ENCODE measurements at regions not wholly inside any gene's neighbourhood (a gene's known extent, or its start where the extent isn't known, plus 50 kb on each side); places are given as distances from the start of the nearest gene placed in this dataset.
"Not testable (repeated sequence)": the region's sequence is repeated elsewhere in the genome, so short reads cannot be mapped to it uniquely, and the experiment has no call there.

DNA sequence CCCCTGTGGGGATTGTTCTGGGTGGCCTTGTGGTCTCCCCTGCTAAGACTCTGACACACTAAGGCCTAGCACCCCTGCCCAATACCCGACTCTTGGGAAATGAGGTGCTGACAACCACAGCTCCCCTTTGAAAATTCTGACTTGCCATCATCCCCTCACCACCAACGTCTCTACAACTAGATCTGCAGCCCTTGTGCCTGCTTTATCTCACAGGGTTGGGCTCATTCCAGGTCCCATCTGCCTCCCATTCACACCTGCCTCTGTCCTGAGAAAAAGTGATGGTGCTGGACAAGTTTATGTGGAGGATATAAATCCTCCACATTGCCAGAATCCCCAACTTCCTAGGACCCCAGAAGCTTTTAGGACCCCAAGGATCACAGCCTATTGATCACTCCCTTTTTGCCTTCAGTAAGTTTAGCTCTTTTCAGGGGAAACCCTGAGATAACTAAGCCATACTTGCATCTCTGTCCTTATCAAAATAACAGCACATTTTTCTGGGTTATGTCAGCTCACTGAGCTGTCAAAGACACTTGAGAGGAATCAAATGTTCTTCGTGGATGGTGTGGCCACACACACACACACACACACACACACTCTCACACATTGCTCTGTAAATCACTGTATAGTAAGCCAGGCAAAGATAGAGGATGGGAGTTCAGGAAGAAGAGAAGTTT lies 136.8 kb upstream of the CES5A start:
- DNase-seq: no peak

DNA sequence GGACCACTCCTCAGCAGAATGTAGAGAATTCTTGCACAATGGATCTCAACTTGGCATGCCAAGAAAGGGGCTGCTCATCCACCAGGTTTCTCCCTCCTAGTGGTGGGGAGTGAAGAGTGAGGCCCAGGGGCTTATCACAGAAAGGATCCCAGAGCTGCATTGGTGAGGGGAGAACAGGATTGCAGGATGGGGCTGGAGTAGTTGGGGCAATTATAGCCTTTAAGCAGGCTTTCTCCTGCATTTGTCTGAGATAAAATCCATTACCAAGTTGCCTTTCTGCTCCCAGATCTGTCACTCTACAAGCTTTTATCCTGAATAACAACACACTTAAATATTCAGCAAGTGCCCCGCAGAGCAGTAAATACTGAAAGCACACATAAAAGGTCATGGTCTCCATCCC lies 130.8 kb upstream of the CES5A start:
- no peak for DNase-seq

DNA sequence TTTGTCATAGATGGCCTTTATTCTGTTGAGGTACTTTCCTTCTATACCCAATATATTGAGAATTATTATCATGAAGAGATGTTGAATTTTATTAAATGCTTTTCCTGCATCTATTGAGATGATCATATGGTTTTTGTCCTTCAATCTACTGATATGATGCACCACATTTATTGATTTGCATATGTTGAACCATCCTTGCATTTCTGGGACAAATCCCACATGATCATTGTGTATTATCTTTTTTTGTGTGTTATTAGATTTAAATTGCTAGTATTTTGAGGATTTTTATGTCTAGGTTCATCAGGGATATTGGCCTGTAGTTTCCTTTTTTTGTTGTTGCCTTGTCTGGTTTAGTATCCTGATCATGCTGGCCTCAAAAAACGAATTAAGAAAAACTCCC lies 124.5 kb upstream of the CES5A start:
- DNase-seq: no peak

DNA sequence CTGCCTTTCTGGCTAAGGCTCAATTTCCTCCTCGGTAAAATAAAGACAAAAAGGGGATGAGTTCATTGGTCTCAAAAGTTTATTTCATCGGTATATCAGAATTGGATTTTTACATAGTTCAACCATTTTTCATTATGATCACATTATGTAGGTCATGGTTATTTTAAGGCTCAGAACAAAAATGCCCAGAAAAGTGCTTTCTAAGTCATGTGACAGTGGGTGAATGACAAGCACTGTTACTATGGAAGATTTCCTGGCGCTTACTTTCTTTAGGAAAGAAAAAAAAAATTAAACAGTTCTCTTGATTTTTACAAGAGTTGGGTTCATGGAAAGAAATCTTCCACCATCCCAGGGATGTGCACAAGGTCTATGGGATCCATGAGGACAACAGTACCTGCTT lies 117.9 kb upstream of the CES5A start:
- DNase-seq: no peak

DNA sequence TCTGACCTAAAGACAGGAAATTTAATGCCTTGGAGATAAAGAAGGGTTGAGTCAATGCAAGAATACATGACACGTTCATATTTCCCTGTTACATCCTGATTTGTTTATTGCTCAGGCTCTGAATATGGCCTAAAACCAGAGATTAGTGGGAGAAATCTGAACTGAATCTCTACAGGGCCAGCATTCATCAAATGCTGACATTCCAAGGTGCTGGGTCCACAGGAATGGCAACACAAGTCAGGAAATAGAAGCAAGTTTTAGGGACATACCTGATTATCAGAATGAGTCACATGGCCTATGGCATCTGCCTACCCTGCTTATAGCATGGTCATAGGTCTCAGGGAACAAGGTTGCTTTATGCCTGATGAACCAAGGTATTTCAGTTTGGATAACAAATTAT lies 117.4 kb upstream of the CES5A start:
- no peak for DNase-seq

DNA sequence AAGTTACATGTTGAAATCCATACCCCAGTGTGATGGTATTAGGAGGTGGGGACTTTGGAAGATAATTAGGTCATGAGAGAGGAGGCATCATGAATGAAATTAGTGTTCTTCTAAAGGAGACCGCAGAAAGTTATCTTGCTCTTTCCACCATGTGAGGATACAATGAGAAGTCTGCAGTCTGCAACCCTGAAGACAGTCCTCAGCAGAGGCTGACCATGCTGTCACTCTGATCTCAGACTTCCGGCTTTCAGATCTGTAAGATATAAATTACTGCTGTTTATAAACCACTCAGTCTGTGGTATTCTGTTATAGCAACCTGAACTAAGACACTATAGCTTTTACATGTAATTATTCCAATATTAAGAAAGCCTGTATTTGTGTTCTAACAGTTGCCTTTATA lies 116.7 kb upstream of the CES5A start:
- DNase-seq: no peak

DNA sequence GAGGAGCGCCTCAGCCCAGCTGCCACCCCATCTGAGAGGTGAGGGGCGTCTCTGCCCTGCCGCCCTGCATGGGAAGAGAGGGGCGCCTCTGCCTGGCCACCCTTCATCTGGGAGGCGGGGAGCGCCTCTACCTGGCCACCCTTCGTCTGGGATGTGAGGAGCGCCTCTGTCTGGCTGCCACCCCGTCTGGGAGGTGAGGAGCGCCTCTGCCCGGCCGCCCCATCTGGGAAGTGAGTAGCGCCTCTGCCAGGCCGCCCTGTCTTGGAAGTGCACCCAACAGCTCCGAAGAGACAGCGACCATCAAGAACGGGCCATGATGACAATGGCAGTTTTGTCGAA lies 114.4 kb upstream of the CES5A start:
- DNase-seq: no peak

DNA sequence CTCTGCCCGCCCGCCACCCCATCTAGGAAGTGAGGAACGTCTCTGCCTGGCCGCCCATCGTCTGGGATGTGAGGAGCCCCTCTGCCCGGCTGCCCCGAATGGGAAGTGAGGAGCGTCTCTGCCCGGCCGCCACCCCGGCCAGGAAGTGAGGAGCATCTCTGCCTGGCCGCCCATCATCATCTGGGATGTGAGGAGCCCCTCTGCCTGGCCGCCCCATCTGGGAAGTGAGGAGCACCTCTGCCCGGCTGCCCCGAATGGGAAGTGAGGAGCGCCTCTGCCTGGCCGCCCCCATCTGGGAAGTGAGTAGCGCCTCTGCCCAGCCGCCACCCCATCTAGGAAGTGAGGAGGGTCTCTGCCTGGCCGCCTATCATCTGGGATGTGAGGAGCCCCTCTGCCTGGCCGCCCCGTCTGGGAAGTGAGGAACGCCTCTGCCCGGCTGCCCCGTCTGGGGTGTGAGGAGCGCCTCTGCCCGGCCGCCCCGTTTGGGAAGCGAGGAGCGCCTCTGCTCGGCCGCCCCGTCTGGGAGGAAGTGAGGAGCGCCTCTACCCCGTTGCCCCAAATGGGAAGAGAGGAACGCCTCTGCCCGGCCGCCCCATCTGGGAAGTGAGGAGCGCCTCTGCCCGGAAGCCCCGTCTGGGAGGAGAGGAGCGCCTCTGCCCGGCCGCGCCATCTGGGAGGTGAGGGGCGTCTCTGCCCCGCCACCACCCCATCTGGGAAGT lies 113.8 kb upstream of the CES5A start:
- not testable (repeated sequence) for DNase-seq

DNA sequence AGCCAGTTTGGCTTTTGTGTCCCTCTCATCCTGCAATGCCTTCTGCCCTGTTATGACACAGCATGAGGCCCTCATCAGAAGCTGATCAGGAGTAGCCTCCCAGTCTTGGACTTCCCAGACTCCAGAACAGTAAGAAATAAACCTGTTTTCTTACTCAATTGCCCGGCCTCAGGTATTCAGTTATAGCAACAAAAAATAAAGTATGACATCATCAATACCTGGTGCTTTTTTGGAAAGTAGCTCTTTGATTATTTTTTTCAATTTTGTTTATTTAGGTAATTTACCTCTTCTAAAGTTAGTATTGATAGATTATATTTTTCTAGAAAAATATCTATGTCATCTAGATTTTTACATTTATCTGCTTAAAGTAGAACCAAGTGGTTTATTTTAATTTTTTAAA lies 112.8 kb upstream of the CES5A start:
- no peak for DNase-seq

DNA sequence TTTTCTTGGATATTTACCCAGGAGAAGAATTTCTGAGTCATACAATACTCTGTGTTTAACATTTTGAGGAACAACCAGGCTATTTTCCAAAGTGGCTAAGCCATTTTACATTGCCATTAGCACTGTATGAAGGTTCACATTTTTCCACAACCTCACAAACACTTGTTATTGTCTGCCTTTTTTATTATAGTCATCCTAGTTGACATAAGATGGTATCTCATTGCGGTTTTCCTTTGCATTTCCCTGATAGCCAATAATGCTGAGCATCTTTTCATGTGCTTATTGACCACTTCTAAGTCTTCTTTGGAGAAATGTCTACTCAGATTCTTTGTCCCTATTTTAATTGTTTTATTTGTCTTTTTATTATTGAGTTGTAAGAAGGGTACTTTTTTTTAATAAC lies 107.4 kb upstream of the CES5A start:
- DNase-seq: no peak

DNA sequence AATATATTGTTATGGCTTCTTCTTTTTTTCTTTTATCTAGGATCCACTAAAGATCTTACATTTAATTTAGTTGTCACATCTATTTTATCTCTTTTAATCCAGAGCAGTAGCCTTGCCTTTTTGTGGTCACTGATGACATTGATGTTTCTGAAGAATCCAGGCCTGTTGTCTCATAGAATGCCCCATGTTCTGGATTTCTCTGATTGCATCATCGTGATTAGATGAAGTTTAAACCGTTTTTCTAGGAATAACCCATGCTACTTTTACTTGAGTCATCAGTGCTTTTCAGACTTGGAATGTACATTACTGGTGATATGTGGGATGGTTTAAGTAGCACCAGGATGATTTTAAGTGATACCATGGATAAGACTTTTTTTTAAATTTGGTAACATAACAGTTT lies 106.4 kb upstream of the CES5A start:
- no peak for DNase-seq

DNA sequence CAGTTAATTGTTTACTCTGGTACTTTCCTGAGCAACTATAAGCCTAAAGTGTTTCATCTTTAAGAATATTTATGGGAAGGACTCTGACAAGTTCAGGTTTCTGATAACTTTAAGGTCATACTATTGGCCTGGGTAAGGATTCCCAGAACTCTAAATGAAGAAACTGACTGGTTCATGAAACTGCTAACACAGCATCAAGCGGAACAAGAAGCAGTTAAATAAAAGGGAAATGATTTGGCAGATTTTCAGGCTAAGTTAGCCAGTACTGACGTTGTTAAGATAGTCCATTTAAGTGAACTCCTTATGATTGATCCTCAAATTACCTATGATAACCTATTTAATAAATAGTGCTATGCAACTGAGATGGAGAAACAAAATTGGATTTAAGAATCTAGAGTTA lies 101.6 kb upstream of the CES5A start:
- DNase-seq: no peak

DNA sequence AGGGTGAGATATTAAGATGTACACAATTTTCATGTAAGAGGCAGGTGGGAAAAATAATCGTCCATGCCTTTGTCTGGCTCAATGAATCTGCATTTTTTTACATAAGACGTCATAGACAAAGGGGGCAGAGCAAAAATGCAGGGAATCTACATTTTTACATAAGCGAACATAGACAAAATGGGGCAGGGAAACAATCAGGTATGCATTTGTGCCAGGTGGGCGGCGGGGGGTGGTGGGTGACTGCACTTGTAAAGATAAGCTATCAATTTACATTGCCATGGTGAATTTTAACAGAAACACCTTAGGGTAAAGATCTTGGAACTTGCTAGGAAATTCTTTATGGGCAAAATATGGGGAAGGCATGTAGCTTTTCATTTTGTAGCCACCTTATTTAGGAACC lies 96.3 kb upstream of the CES5A start:
- DNase-seq: no peak

DNA sequence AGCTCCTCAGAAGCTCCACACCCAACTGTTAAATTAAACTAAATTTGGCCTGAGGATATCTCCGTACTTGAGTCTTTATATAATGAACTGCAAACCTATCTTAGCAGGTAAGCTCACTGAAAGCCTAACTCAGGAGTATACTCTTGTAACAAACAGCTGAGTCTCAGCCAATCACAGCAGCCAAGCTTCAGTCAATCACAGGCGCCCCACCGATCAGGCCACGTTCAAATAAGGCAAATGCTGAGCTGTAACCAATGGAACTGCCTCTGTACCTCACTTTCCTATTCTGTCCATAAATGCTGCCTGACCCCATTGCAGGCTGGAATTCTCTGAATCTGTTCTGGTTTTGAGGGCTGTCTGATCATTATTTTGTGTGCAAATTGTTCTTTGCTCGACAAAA lies 93.0 kb upstream of the CES5A start:
- no peak for DNase-seq

DNA sequence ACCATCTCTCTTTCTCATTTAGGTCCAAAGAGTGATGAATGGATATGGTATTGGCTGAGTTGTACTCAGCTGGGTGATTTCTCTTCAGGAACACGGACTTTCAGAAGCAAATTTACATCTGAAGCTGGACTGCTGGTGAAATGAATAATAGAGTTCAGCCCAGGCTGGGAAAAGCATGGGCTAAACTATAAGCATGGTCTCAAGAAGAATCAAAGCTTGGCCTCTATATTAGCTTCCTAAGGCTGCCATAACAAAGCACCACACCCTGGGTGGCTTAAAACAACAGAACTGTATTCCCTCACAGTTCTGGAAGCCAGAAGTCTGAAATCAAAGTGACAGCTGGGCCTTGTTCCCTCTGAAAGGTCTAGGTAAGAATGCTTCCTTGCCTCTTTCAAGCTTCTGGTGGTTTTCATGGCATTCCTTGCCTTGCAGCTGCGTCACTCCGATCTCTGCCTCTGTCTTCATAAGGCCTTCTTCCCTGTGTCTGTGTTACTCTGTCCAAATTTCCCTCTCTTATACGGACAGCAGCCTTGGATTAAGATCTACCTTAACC lies 89.8 kb upstream of the CES5A start:
- DNase-seq: no peak

DNA sequence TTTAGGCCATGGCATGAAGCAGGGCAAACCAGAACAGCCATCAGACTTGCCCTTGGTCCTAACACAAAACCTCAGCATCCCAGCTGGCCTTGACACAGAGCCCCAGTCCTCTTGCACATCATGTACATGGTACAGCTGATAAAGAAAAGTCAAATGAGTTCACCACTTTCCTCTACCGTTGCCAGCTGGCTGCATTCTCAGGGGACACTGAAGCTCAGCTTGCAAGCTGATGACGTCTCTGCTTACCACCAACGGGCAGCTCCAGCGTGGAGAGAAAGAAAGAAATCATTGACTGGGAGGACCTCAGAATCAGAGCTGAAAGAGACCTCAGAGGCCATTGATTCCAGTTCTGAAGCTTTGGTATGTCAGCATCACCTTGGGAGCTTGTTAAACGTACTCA lies 80.7 kb upstream of the CES5A start:
- DNase-seq: no peak

DNA sequence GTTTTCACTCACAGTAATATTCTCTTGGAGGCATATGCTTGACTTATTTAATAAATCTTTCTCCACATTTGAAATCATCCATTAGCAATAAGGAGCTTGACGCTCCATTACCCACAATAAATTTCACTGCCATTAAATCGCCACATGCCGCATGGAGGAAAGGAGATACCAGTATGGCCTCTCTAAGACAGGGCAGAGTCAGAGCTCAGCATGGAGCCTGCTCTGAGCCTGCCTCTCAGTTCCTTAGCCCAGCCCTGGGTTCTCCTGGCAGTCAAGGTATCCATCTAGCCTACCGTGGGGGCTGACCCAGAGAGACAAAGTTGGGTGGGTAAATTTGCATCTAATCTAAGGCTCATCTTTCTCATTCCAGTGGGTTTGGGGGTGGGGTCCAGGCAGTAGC lies 80.3 kb upstream of the CES5A start:
- DNase-seq: no peak

DNA sequence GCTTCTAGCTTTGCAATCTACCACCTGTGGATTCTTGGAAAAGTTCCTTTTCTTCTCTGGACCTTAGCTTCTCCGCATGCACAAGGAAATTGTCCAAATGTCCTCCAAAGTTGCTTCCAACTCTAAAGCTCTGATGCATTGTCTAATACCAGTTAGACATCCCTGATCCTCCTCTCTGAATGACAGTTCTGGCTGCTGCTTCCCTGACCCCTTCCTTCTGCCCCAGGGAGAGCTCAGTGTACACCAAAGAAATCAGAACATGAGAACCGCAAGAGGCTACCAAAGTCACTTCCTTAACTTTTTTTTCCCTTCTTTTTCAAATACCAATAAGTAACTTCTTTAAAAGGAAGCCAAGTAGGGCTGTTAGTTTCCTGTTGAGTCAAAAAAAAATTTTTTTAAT lies 79.7 kb upstream of the CES5A start:
- DNase-seq: no peak

DNA sequence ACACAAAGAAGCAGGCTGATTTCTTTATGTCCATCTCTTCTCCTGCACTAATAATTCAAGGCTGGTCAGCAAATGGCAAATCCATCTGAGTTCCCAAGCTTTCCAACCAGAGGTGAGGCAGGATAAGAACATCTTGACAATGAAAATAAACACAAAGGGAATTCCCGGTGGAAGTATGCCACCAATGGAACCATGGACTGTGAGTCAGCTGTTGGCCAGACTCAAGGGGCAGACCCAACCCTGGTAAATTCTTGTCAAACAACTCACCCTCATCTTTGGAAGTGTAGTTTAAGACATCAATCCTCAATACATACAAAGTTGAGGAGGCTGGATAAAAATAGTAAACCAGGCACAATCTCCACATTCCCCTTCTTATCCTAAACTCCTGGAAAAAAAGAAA lies 74.3 kb upstream of the CES5A start:
- no peak for DNase-seq

DNA sequence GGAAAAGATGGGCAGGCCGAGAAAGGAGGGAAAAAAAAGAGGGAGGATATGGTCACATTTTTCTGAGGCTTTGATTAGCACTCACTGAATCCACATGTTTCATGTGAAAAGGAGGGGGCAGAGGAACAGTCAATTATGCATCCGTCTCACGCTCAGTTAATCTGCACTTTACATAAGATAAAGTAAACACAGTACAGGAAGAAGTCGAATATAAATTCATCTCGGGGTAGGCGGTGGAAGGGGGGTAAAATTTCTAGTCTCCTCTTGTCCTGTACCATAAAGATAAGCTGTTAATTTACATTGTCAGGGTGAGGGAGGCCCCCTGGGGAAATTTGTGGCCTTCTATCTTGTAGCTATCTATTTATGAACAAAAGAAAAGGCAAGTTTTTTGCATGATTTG lies 73.1 kb upstream of the CES5A start:
- no peak for DNase-seq

DNA sequence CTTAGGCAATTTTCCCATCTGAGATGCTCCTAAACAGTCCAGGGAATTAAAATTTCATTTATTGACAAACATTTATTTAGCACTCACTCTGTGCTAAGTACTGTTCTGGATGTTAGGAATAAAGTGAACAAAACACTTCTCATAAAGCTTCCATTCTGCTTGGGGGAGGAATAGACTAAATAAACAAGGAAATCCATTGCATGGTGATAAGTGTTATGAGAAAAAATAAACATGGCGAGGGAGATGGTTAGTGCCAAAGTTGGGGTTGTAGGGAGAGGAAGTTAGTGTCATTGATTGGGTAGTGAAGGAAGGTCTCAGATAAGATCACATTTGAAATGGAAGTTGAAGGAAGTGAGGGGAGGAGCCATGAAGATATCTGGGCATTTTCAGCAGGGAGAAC lies 72.2 kb upstream of the CES5A start:
- DNase-seq: no peak

DNA sequence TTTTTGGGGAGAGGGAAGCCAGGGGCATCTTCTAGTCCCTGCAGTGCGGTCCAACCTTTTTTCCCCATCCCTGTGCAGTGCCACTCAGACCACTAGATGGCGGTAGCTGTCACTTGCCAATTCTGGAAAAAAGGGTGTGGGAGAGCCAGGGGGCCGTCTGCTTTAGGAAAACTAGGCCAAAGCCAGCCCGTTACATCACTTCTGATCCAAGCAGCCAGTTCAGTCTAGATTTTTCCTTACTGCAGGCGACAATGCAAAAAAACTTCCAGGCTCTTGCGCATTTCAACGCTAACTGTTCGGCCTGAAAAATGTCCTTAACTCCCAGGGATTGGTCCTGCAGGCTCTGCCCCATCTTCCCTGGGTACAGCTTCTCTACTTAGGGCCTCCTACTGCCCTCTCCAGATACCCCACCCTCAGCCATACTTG lies 69.2 kb upstream of the CES5A start:
- peak; percentile 57 to 67 for DNase-seq

DNA sequence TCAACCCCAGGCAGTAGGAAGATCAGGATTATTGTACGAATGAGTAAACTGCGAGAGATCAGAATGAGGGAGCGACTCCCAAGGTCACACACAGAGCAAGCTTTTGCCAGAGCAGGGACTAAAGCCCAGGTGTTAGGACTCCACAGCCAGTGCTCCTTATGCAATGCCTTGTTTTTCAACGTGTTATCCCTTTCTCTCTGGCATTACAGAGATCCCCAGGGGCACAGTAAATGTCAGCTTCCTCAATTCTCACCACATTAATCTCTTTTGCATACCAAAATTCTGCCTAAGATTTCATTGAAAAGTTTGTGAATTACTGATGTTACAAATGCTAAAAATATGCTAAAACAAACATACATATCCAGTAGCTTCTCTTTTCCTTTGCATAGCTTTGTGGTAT lies 68.1 kb upstream of the CES5A start:
- no peak for DNase-seq

DNA sequence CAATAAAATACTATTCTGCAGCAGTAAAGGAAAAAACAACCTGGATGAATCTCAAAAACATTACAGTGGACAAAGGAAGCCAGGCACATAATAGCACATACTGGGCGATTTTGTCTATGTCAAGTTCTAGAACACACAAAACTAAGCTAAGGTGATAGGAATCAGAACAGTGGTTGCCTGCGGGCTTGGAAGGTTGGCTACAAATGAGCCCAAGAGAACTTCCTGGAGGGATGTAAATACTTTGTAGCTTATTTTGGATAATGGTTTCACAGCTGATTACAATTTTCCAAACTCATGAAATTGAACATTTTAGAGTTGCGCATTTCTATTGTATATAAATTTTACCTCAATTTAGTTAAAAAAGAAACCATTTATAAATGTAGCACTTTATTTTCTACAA lies 67.6 kb upstream of the CES5A start:
- DNase-seq: no peak

DNA sequence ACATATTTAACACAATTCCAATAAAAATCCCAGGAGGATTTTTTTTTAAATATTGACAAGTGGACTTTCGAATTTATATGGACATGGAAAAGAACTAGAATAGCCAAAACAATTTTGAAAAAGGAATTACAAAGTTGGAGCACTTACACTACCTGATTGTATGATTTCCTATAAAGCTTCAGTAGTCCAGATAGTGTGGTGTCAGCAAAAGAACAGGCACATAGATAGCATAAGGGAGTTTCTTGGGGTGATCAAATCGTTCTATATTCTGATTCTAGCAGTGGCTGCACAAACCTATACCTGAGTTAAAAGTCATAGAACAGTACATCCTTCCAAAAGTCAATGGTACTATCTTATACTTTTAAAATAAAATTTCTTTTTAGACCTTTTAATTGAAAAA lies 66.4 kb upstream of the CES5A start:
- DNase-seq: no peak

Data from activated CD4-positive, alpha-beta T cell treated with anti-CD3 and anti-CD28 coated beads, Interleukin-2, amount 50 U/mL, for 48 hours (primary cell).